Gastrocnemius medialis (tissue), 4 donors: ENCODE measurements at regions not wholly inside any gene's neighbourhood (a gene's known extent, or its start where the extent isn't known, plus 50 kb on each side); places are given as distances from the start of the nearest gene placed in this dataset.

Experiments used
- POLR2A ChIP-seq, 2 donors: fragments of 450-650 bp; IDR thresholded peaks; one replicate each; pipeline ENCODE4 v1.6.1; 2017; ENCODE audit warnings: antibody characterized with exemption in 2 of 2, mild to moderate bottlenecking in 2 of 2, moderate library complexity in 2 of 2
- TF ChIP-seq, protein P1 (sequence below), 5 experiments: fragments of 450-650 bp in 3 of 5; fragments of 200-600 bp in 2 of 5; sonication (generic) in 2 of 5; IDR thresholded peaks in 4 of 5; conservative IDR thresholded peaks in 1 of 5; 1 replicate in 4 of 5; 2 replicates in 1 of 5; pipeline ENCODE4 v1.5.1; 2016 to 2019; ENCODE audit warnings: antibody characterized with exemption in 5 of 5, mild to moderate bottlenecking in 3 of 5, moderate library complexity in 3 of 5

- TF ChIP-seq, protein P1, sequence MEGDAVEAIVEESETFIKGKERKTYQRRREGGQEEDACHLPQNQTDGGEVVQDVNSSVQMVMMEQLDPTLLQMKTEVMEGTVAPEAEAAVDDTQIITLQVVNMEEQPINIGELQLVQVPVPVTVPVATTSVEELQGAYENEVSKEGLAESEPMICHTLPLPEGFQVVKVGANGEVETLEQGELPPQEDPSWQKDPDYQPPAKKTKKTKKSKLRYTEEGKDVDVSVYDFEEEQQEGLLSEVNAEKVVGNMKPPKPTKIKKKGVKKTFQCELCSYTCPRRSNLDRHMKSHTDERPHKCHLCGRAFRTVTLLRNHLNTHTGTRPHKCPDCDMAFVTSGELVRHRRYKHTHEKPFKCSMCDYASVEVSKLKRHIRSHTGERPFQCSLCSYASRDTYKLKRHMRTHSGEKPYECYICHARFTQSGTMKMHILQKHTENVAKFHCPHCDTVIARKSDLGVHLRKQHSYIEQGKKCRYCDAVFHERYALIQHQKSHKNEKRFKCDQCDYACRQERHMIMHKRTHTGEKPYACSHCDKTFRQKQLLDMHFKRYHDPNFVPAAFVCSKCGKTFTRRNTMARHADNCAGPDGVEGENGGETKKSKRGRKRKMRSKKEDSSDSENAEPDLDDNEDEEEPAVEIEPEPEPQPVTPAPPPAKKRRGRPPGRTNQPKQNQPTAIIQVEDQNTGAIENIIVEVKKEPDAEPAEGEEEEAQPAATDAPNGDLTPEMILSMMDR (IDR thresholded peaks at IDR 0.05 in 4 of 5, conservative IDR thresholded peaks at IDR 0.05 in 1 of 5): no peak
- no peak for TF ChIP-seq POLR2A (IDR thresholded peaks at IDR 0.05)
These were observed 1313.9 kb downstream of the TMEM121 start for GRCh38 chr14:106840258-106840657.
